NCI-H748 (cell line): ENCODE measurements at regions not wholly inside any gene's neighbourhood (a gene's known extent, or its start where the extent isn't known, plus 50 kb on each side); places are given as distances from the start of the nearest gene placed in this dataset.

ENCODE experiments used
- DNase-seq: peaks from one replicate; lab custom pipeline; 2025; ENCODE audit not compliant: unreplicated experiment; lab: John Stamatoyannopoulos, UW

DNA sequence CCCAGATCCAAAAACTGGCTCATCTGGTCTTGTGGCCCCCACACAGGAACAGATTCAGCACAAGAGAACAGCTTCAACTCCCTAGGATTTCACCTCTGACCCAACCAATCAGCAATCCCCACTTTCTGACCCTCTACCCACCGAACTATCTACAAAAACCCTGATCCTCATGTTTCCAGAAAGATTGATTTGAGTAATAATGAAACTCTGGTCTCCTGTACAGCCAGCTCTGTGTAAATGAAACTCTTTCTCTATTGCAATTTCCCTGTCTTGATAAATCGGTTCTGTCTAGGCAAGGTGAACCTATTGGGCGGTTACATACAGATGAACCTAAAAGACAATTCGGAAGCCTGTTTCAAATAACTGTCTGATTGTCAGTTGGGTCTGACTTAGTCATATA is 847.6 kb upstream of the ALCAM start:
- DNase-seq = no peak

GRCh38 chr3:104519468-104520227 is 847.1 kb upstream of the ALCAM start:
- DNase-seq = no peak

DNA sequence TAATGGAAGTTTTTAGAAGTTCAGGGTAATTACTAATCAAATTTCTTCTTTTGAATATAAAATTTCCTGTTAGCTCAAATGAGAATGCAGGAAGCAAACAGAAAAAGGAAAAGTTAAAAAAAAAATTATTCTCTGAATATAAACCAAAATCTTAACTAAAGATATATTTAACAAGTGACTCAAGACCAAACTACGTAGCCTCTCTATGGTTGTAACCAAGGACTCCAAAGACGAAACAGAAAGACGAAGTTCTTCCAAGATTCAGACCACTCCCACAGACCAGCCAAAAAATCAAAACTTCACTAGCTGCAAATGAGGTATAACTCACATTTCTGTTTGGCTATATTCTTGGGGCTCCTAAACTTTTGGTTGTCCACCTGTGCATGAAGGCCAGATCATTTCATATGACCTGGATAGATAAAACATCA is 846.5 kb upstream of the ALCAM start:
- no peak for DNase-seq

DNA sequence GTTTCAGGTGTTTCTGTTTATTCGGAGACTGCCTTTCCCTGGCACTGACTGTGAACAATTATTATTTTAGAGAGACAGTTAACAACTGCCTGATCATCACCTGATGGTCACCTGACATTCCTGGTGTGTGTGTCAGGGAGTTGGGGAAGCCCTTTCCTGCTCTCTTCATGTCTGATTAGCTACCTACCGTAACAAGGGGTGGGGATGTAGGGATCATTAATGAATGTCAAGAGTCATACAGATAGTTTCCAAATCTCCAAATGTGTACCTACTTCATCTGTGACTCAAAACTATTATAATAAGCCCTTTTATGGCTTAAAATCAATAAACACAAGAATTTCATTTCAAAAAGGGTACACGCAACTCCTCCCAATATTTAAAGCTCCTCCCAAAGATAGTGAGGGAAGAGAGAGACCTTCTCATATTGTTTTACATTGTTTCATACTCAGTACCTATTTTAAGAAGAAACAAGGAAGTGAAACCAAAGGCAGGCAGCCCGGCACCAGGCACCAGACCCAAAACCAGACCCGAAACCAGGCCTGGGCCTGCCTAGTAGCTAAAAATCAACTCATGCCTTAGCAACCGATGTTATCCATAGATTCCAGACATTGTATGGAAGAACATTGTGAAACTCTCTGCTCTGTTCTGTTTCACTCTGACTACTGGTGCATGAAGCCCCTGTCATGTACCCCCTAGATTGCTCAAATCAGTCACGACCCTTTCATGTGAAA is 844.9 kb upstream of the ALCAM start:
- DNase-seq = no peak

GRCh38 chr3:104523136-104523535 is 843.6 kb upstream of the ALCAM start:
- DNase-seq = no peak

DNA sequence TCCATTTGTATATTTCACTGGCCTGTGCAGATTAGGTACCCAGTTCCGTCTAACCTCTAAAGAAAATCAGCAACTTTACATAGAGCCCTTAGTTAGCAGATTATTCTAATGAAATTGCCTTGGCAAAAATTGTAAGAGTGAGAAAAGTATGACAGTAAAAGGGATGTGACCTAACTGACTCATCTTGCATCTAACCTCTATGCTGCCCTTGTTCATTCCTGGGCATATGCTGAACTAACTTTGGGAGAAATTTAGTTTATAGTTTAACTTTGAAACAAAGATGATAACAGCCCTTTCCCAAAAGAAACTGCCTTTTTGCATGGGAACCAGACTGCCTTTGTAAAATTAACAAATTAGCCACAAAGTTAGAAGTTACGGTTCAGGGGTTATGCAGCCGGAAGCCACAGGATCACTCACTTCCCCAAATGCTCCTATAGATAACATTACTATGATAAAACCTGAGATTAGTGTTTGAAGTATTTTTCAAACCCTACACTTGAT is 839.8 kb upstream of the ALCAM start:
- DNase-seq = no peak

GRCh38 chr3:104530934-104531333 is 835.8 kb upstream of the ALCAM start:
- DNase-seq = no peak

GRCh38 chr3:104536715-104537114 is 830.0 kb upstream of the ALCAM start:
- no peak for DNase-seq

- no peak for DNase-seq
These were observed 829.4 kb upstream of the ALCAM start for GRCh38 chr3:104537323-104537722.

DNA sequence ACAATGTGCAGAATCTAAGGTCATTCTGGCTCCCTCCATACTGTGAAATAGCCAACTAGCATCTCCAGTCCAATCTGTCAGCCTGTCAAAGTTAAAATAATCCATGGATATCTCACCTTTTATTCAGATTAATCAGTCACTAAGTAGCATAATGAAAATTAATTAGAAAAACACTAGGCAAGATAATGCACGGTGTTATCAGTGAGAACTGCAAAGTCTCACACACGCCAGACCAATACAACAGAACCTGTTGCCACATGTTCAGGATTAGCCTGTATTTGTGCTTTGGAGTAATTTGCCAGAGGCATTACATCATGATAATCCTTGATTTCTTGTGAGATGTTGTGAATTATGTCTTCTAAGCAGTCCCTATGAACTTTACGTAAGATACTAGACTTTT is 820.4 kb upstream of the ALCAM start:
- no peak for DNase-seq

DNA sequence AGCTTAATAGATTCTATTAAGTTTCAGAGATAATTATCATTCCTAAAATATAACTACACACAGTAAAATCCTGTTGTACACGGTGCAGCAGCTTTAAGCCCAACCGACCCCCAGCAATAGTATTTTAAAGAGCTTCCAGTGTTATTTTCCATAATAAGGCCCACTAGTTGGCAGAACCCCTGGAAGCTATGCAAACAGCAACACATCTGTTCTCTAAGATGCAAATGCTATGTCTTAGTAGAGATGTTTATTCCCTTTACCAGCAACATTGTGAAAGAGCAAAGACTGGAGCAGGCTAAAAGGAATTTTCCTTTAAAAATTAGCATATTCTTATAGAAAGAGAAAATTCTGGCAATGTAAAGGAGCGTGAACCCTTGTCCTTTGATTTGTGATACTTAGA is 819.7 kb upstream of the ALCAM start:
- peak; percentile 22 for DNase-seq

DNA sequence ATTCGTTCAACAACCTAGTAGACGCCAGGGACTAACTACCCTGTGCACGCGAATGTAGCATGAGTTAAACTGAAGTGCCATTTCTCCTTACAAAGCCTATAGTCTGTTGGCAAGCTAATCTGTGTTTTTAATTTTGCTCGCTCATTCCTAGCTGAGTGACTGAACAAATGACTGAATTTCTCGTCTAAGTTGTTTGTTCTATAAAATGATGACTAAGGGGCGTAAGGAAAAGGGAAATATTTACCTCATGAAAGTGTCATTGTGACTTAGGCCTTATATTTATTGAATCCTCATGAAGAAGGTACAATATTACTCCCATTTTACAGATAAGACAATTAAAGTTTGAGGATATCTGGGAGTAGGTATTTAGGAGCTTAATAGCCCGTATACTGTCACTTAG is 818.3 kb upstream of the ALCAM start:
- no peak for DNase-seq

- no peak for DNase-seq
These were observed 817.5 kb upstream of the ALCAM start for GRCh38 chr3:104549099-104549714.

DNA sequence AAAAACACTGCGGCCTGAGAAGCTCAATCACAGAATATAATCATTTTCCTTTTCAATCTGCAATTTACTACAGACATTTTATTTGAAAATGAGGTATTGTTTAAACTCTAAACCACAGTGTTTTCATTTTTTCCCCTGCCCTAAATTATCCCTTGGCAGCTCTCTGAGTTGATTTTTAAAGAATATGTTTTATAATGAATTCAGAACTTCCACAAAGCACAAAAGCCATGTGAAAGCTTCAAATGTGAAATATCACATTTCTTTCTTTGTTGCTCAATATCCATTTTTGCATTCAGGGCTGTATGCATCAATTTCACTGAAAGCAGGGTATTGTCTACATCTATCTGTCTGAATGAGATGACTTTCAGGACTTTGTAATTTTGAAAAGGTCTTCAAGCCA is 813.6 kb upstream of the ALCAM start:
- no peak for DNase-seq

DNA sequence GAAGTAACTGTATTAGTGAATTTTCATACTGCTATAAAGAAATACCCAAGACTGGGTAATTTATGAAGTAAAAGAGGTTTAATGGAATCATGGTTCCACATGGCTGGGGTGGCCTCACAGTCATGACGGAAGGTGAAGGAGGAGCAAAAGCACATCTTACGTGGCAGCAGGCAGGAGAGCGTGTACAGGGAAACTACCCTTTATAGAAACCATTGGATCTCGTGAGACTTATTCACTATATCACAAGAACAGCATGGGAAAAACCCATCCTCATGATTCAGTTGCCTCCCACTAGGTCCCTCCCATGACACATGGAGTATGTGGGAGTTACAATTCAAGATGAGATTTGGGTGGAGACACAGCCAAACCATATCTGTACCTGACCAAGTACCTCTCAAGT is 812.3 kb upstream of the ALCAM start:
- no peak for DNase-seq

DNA sequence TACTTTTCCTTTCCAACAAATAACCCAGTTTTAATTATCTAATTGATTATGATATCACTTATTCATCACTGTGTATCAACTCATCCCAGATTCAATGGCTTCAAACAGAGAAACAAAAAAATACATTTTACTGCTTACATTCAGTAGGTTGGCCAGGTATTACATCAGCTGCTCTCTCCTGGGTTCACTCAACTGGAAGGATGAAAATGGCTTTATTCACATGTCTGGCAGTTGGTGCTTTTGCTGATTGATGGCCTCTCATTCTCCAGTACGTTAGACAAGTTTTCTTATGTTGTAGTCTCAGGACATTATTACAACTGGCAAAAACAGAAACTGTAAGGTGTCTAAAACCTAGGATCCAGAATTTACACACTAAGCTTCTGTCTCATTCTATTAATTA is 811.0 kb upstream of the ALCAM start:
- no peak for DNase-seq

DNA sequence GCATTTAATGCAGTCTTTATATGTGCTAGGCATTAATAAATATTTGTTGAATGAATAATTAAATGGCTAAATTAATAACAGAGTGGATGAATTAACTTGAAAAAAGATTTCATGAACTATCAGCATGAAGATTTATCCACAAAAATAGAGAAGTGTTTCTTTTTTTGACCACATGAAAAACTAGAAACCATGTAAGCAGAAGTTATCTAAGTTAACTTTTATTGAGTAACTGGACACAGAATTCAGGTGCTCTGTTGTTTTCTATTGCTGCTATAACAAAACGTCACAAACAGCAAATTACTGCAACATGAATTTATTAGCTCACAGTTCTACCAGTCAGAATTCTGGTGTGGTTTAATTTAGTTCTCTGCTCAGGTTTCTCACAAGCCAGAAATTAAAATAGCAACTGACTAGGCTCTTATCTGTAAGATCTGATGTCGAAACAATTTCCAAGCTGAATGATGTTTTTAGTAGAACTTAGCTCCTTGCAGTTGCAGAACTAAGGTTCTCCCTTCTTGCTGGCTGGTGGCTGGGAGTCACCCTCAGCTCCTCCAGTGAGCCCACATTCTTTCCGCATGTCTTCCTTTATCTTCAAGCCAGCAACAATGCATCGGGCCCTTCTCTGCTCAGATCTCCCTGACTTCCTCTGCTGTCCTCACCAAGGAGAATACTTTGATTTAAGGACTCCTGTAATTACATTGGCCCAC is 810.2 kb upstream of the ALCAM start:
- DNase-seq = no peak

GRCh38 chr3:104561324-104561723 is 805.4 kb upstream of the ALCAM start:
- DNase-seq = no peak

DNA sequence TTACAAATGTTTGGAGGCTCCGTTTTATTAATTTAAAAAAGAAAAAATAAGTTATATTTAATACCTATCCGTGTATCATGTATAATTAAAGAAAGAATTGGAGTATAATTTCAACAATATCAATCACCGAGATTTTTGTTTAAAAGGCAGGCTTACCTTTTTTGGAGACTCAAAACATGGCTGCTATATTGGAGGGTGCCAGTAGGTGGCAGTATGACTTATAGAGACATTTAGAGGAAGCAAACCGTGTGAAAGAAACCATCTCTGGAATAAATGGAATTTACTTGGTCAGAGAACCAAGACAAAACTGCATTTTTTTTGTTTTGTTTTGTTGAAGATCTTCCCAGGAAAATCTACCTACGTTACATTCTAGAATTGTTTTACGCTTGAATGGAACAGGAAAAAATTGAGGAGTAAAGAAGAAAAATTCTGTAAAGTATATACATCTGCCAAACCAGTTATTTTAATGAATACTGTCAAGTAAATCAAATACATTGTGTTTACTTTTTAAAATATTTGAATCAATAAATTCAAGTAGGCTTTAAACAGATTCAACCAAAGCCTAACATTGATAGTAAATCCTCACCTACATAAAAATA is 802.6 kb upstream of the ALCAM start:
- DNase-seq = peak; percentile 76

GRCh38 chr3:104566054-104566453 is 800.7 kb upstream of the ALCAM start:
- DNase-seq = peak; percentile 3

DNA sequence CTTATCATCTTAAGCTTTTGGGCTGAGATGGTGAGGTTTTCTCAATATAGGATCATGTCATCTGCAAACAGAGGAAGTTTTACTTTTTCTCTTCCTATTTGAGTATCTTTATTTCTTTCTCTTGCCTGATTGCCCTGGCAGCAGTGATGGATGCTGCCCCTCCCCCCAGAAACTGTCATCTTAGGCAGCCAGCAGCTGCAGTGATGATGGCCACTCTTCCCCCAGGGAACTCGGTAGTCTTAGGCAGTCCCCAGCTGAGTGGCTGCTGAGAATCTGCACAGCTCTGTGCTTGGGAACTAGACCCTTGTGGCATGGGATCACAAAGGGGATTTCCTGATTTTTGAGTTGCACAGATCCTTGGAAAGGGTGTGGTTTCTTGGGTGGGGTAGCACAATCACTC is 791.1 kb upstream of the ALCAM start:
- DNase-seq = no peak
